HG03378 (cell line): ENCODE measurements at regions not wholly inside any gene's neighbourhood (a gene's known extent, or its start where the extent isn't known, plus 50 kb on each side); places are given as distances from the start of the nearest gene placed in this dataset.

Experiments used
- ATAC-seq: cut with Tn5 transposase; IDR thresholded peaks from one replicate; pipeline ENCODE4 v1.9.1; 2021; ENCODE audit warnings: mild to moderate bottlenecking, moderate library complexity; ENCODE audit not compliant: unreplicated experiment

GRCh38 chr16:80489173-80489572, 51.6 kb upstream of the DYNLRB2 start:
- no peak for ATAC-seq

- ATAC-seq: no peak
These were observed 52.6 kb upstream of the DYNLRB2 start for GRCh38 chr16:80488167-80488566.

- ATAC-seq: peak; percentile 79
These were observed 60.1 kb upstream of the DYNLRB2 start for GRCh38 chr16:80480664-80481063.

- no peak for ATAC-seq
These were observed 63.0 kb upstream of the DYNLRB2 start for GRCh38 chr16:80477838-80478237.

GRCh38 chr16:80468029-80468428, 72.8 kb upstream of the DYNLRB2 start:
- ATAC-seq: no peak

- ATAC-seq: peak; percentile 80
These were observed 74.5 kb upstream of the DYNLRB2 start for GRCh38 chr16:80466024-80466987.

GRCh38 chr16:80463751-80464495, 76.9 kb upstream of the DYNLRB2 start:
- no peak for ATAC-seq

GRCh38 chr16:80463326-80463725, 77.5 kb upstream of the DYNLRB2 start:
- no peak for ATAC-seq

GRCh38 chr16:80462917-80463316, 77.9 kb upstream of the DYNLRB2 start:
- no peak for ATAC-seq

- ATAC-seq: no peak
These were observed 79.8 kb upstream of the DYNLRB2 start for GRCh38 chr16:80460988-80461387.

GRCh38 chr16:80459966-80460365, 80.8 kb upstream of the DYNLRB2 start:
- ATAC-seq: no peak

- ATAC-seq: no peak
These were observed 81.4 kb upstream of the DYNLRB2 start for GRCh38 chr16:80459331-80459777.

GRCh38 chr16:80457871-80458270, 82.9 kb upstream of the DYNLRB2 start:
- no peak for ATAC-seq

GRCh38 chr16:80454802-80455201, 86.0 kb upstream of the DYNLRB2 start:
- no peak for ATAC-seq

- no peak for ATAC-seq
These were observed 91.4 kb upstream of the DYNLRB2 start for GRCh38 chr16:80449392-80449791.

- ATAC-seq: no peak
These were observed 93.6 kb upstream of the DYNLRB2 start for GRCh38 chr16:80447241-80447640.

- ATAC-seq: no peak
These were observed 98.0 kb upstream of the DYNLRB2 start for GRCh38 chr16:80442779-80443178.

- ATAC-seq: no peak
These were observed 98.9 kb upstream of the DYNLRB2 start for GRCh38 chr16:80441935-80442334.

GRCh38 chr16:80440667-80441066, 100.1 kb upstream of the DYNLRB2 start:
- ATAC-seq: no peak

- no peak for ATAC-seq
These were observed 103.1 kb upstream of the DYNLRB2 start for GRCh38 chr16:80437707-80438106.

- no peak for ATAC-seq
These were observed 104.3 kb upstream of the DYNLRB2 start for GRCh38 chr16:80436510-80436909.

- no peak for ATAC-seq
These were observed 107.2 kb upstream of the DYNLRB2 start for GRCh38 chr16:80433623-80434022.
